ENCODE measurements at regions not wholly inside any gene's neighbourhood (a gene's known extent, or its start where the extent isn't known, plus 50 kb on each side); places are given as distances from the start of the nearest gene placed in this dataset.

- H3K36me3 ChIP-seq (ENCODE audit: control insufficient read depth in 1 of 2, insufficient read depth in 2 of 2, low read length in 2 of 2), result no peaks in the 10 kb centered on the region
- H3K9me3 ChIP-seq (ENCODE audit: control insufficient read depth in 1 of 2, low read length in 2 of 2), result no peaks in the 10 kb centered on the region
- no peaks in the 10 kb centered on the region for H3K4me1 ChIP-seq (ENCODE audit: control insufficient read depth in 1 of 2, insufficient read depth in 2 of 2, low read length in 2 of 2)
- no peaks in the 10 kb centered on the region for H3K27me3 ChIP-seq (ENCODE audit: low read depth, low read length)
- no peak overlapping the region for H3K4me3 ChIP-seq (ENCODE audit: low read depth in 1 of 2, low read length in 2 of 2)
- no peak overlapping the region for H3K27ac ChIP-seq (ENCODE audit: low read length)
Measured at GRCh38 chr6:1257778-1258177, 54.1 kb upstream of the FOXQ1 start.

- no peak overlapping the region for H3K4me3 ChIP-seq (ENCODE audit: low read depth in 1 of 2, low read length in 2 of 2)
- no peaks in the 10 kb centered on the region for H3K9me3 ChIP-seq (ENCODE audit: control insufficient read depth in 1 of 2, low read length in 2 of 2)
- no peaks in the 10 kb centered on the region for H3K36me3 ChIP-seq (ENCODE audit: control insufficient read depth in 1 of 2, insufficient read depth in 2 of 2, low read length in 2 of 2)
- H3K27ac ChIP-seq (ENCODE audit: low read length), result no peak overlapping the region
- H3K27me3 ChIP-seq (ENCODE audit: low read depth, low read length), result no peaks in the 10 kb centered on the region
- no peaks in the 10 kb centered on the region for H3K4me1 ChIP-seq (ENCODE audit: control insufficient read depth in 1 of 2, insufficient read depth in 2 of 2, low read length in 2 of 2)
Measured at GRCh38 chr6:1256435-1257008, 55.4 kb upstream of the FOXQ1 start.

GRCh38 chr6:1255636-1256365 is 56.1 kb upstream of the FOXQ1 start:
- no peaks in the 10 kb centered on the region for H3K9me3 ChIP-seq (ENCODE audit: control insufficient read depth in 1 of 2, low read length in 2 of 2)
- no peak overlapping the region for H3K4me3 ChIP-seq (ENCODE audit: low read depth in 1 of 2, low read length in 2 of 2)
- H3K4me1 ChIP-seq (ENCODE audit: control insufficient read depth in 1 of 2, insufficient read depth in 2 of 2, low read length in 2 of 2), result no peaks in the 10 kb centered on the region
- H3K27me3 ChIP-seq (ENCODE audit: low read depth, low read length), result no peaks in the 10 kb centered on the region
- H3K27ac ChIP-seq (ENCODE audit: low read length), result no peak overlapping the region
- no peaks in the 10 kb centered on the region for H3K36me3 ChIP-seq (ENCODE audit: control insufficient read depth in 1 of 2, insufficient read depth in 2 of 2, low read length in 2 of 2)

GRCh38 chr6:1254326-1254725 is 57.6 kb upstream of the FOXQ1 start:
- H3K27me3 ChIP-seq (ENCODE audit: low read depth, low read length), result no peaks in the 10 kb centered on the region

GRCh38 chr6:1253816-1254215 is 58.1 kb upstream of the FOXQ1 start:
- no peak overlapping the region for H3K27ac ChIP-seq (ENCODE audit: low read length)
- no peaks in the 10 kb centered on the region for H3K27me3 ChIP-seq (ENCODE audit: low read depth, low read length)
- H3K4me1 ChIP-seq (ENCODE audit: control insufficient read depth in 1 of 2, insufficient read depth in 2 of 2, low read length in 2 of 2), result no peaks in the 10 kb centered on the region
- H3K36me3 ChIP-seq (ENCODE audit: control insufficient read depth in 1 of 2, insufficient read depth in 2 of 2, low read length in 2 of 2), result no peaks in the 10 kb centered on the region
- no peaks in the 10 kb centered on the region for H3K9me3 ChIP-seq (ENCODE audit: control insufficient read depth in 1 of 2, low read length in 2 of 2)
- no peak overlapping the region for H3K4me3 ChIP-seq (ENCODE audit: low read depth in 1 of 2, low read length in 2 of 2)

More at GRCh38 chr6:1254326-1254725, 57.6 kb upstream of the FOXQ1 start:
- Histone ChIP-seq H3K27ac (ENCODE audit: low read length) (no peak overlapping the region), H3K4me1 (ENCODE audit: control insufficient read depth in 1 of 2, insufficient read depth in 2 of 2, low read length in 2 of 2) (no peaks in the 10 kb centered on the region), H3K36me3 (ENCODE audit: control insufficient read depth in 1 of 2, insufficient read depth in 2 of 2, low read length in 2 of 2) (no peaks in the 10 kb centered on the region), H3K4me3 (ENCODE audit: low read depth in 1 of 2, low read length in 2 of 2) (no peak overlapping the region), H3K9me3 (ENCODE audit: control insufficient read depth in 1 of 2, low read length in 2 of 2) (no peaks in the 10 kb centered on the region)

GRCh38 chr6:1251198-1252155 is 60.4 kb upstream of the FOXQ1 start:
- Histone ChIP-seq H3K36me3 (ENCODE audit: control insufficient read depth in 1 of 2, insufficient read depth in 2 of 2, low read length in 2 of 2) (no peaks in the 10 kb centered on the region), H3K4me1 (ENCODE audit: control insufficient read depth in 1 of 2, insufficient read depth in 2 of 2, low read length in 2 of 2) (no peaks in the 10 kb centered on the region), H3K27ac (ENCODE audit: low read length) (no peak overlapping the region), H3K9me3 (ENCODE audit: control insufficient read depth in 1 of 2, low read length in 2 of 2) (no peaks in the 10 kb centered on the region), H3K27me3 (ENCODE audit: low read depth, low read length) (no peaks in the 10 kb centered on the region), H3K4me3 (ENCODE audit: low read depth in 1 of 2, low read length in 2 of 2) (peak overlapping the region in 1 of 2 donors; percentile 9)

GRCh38 chr6:1250489-1251197 is 61.3 kb upstream of the FOXQ1 start:
- Histone ChIP-seq H3K36me3 (ENCODE audit: control insufficient read depth in 1 of 2, insufficient read depth in 2 of 2, low read length in 2 of 2) (no peaks in the 10 kb centered on the region), H3K4me3 (ENCODE audit: low read depth in 1 of 2, low read length in 2 of 2) (no peak overlapping the region), H3K27me3 (ENCODE audit: low read depth, low read length) (no peaks in the 10 kb centered on the region), H3K4me1 (ENCODE audit: control insufficient read depth in 1 of 2, insufficient read depth in 2 of 2, low read length in 2 of 2) (no peaks in the 10 kb centered on the region), H3K9me3 (ENCODE audit: control insufficient read depth in 1 of 2, low read length in 2 of 2) (no peaks in the 10 kb centered on the region), H3K27ac (ENCODE audit: low read length) (no peak overlapping the region)

- H3K4me3 ChIP-seq (ENCODE audit: low read depth in 1 of 2, low read length in 2 of 2), result no peak overlapping the region
- H3K4me1 ChIP-seq (ENCODE audit: control insufficient read depth in 1 of 2, insufficient read depth in 2 of 2, low read length in 2 of 2), result no peaks in the 10 kb centered on the region
- no peaks in the 10 kb centered on the region for H3K9me3 ChIP-seq (ENCODE audit: control insufficient read depth in 1 of 2, low read length in 2 of 2)
- H3K27ac ChIP-seq (ENCODE audit: low read length), result no peak overlapping the region
- no peaks in the 10 kb centered on the region for H3K36me3 ChIP-seq (ENCODE audit: control insufficient read depth in 1 of 2, insufficient read depth in 2 of 2, low read length in 2 of 2)
- H3K27me3 ChIP-seq (ENCODE audit: low read depth, low read length), result no peaks in the 10 kb centered on the region
Measured at GRCh38 chr6:1247894-1248293, 64.0 kb upstream of the FOXQ1 start.

- H3K4me1 ChIP-seq (ENCODE audit: control insufficient read depth in 1 of 2, insufficient read depth in 2 of 2, low read length in 2 of 2), result peaks cover 0 to 4% of the 10 kb centered on the region in 2 donors
- H3K36me3 ChIP-seq (ENCODE audit: control insufficient read depth in 1 of 2, insufficient read depth in 2 of 2, low read length in 2 of 2), result no peaks in the 10 kb centered on the region
- H3K9me3 ChIP-seq (ENCODE audit: control insufficient read depth in 1 of 2, low read length in 2 of 2), result no peaks in the 10 kb centered on the region
- H3K27me3 ChIP-seq (ENCODE audit: low read depth, low read length), result no peaks in the 10 kb centered on the region
- no peak overlapping the region for H3K4me3 ChIP-seq (ENCODE audit: low read depth in 1 of 2, low read length in 2 of 2)
- H3K27ac ChIP-seq (ENCODE audit: low read length), result no peak overlapping the region
Measured at GRCh38 chr6:1247056-1247455, 64.8 kb upstream of the FOXQ1 start.

- Histone ChIP-seq H3K36me3 (ENCODE audit: control insufficient read depth in 1 of 2, insufficient read depth in 2 of 2, low read length in 2 of 2) (no peaks in the 10 kb centered on the region), H3K4me3 (ENCODE audit: low read depth in 1 of 2, low read length in 2 of 2) (no peak overlapping the region)
Measured at GRCh38 chr6:1244941-1245340, 67.0 kb upstream of the FOXQ1 start.

GRCh38 chr6:1244278-1244677 is 67.6 kb upstream of the FOXQ1 start:
- Histone ChIP-seq H3K9me3 (ENCODE audit: control insufficient read depth in 1 of 2, low read length in 2 of 2) (no peaks in the 10 kb centered on the region), H3K27ac (ENCODE audit: low read length) (no peak overlapping the region), H3K27me3 (ENCODE audit: low read depth, low read length) (no peaks in the 10 kb centered on the region), H3K4me3 (ENCODE audit: low read depth in 1 of 2, low read length in 2 of 2) (no peak overlapping the region), H3K36me3 (ENCODE audit: control insufficient read depth in 1 of 2, insufficient read depth in 2 of 2, low read length in 2 of 2) (no peaks in the 10 kb centered on the region), H3K4me1 (ENCODE audit: control insufficient read depth in 1 of 2, insufficient read depth in 2 of 2, low read length in 2 of 2) (peaks cover 0 to 4% of the 10 kb centered on the region in 2 donors)

More at GRCh38 chr6:1244941-1245340, 67.0 kb upstream of the FOXQ1 start:
- Histone ChIP-seq H3K4me1 (ENCODE audit: control insufficient read depth in 1 of 2, insufficient read depth in 2 of 2, low read length in 2 of 2) (peaks cover 0 to 4% of the 10 kb centered on the region in 2 donors), H3K9me3 (ENCODE audit: control insufficient read depth in 1 of 2, low read length in 2 of 2) (no peaks in the 10 kb centered on the region), H3K27ac (ENCODE audit: low read length) (no peak overlapping the region), H3K27me3 (ENCODE audit: low read depth, low read length) (no peaks in the 10 kb centered on the region)

Measured in muscle layer of duodenum (tissue), 2 donors.